Endothelial cell (in vitro differentiated cells): ENCODE measurements at regions not wholly inside any gene's neighbourhood (a gene's known extent, or its start where the extent isn't known, plus 50 kb on each side); places are given as distances from the start of the nearest gene placed in this dataset.

Experiments used
- DNase-seq: peaks from one replicate; pipeline ENCODE4 v3.0.0; 2021; ENCODE audit warnings: low spot score
- H3K27ac Mint-ChIP-seq: one replicate; pipeline ENCODE4 v1.8.0; 2021; ENCODE audit warnings: mixed read lengths, inconsistent platforms; ENCODE audit not compliant: unreplicated experiment
- H3K27me3 Mint-ChIP-seq: one replicate; pipeline ENCODE4 v1.8.0; 2021; ENCODE audit warnings: mild to moderate bottlenecking, moderate library complexity, mixed read lengths, inconsistent platforms; ENCODE audit not compliant: unreplicated experiment
- H3K36me3 Mint-ChIP-seq: one replicate; pipeline ENCODE4 v1.8.0; 2021; ENCODE audit warnings: mild to moderate bottlenecking, low read depth, mixed read lengths, inconsistent platforms; ENCODE audit not compliant: unreplicated experiment
- H3K4me1 Mint-ChIP-seq: one replicate; pipeline ENCODE4 v1.8.0; 2021; ENCODE audit warnings: mild to moderate bottlenecking, mixed read lengths, inconsistent platforms; ENCODE audit not compliant: unreplicated experiment
- H3K4me3 Mint-ChIP-seq: one replicate; pipeline ENCODE4 v1.8.0; 2021; ENCODE audit warnings: mild to moderate bottlenecking, mixed read lengths, inconsistent platforms; ENCODE audit not compliant: unreplicated experiment
- H3K9me3 Mint-ChIP-seq: one replicate; pipeline ENCODE4 v1.8.0; 2021; ENCODE audit warnings: mixed read lengths, inconsistent platforms; ENCODE audit not compliant: unreplicated experiment
- CTCF ChIP-seq: fragments of 200-600 bp; sonication (generic); IDR thresholded peaks from one replicate; pipeline ENCODE4 v1.5.0; 2021; ENCODE audit warnings: antibody characterized with exemption; ENCODE audit not compliant: unreplicated experiment

- no peaks in the 10 kb centered on the region for H3K36me3 Mint-ChIP-seq
- peaks cover 2% of the 10 kb centered on the region for H3K27me3 Mint-ChIP-seq
- no peak for DNase-seq
- no peaks in the 10 kb centered on the region for H3K4me1 Mint-ChIP-seq
- H3K9me3 Mint-ChIP-seq: no peaks in the 10 kb centered on the region
- no peak for TF ChIP-seq CTCF
- H3K27ac Mint-ChIP-seq: no peak overlapping the region
- no peak overlapping the region for H3K4me3 Mint-ChIP-seq
Measured at GRCh38 chrX:65925005-65925404, 114.9 kb downstream of the VSIG4 start.

- no peak for TF ChIP-seq CTCF
- no peak for DNase-seq
- no peaks in the 10 kb centered on the region for H3K36me3 Mint-ChIP-seq
- H3K4me3 Mint-ChIP-seq: no peak overlapping the region
- H3K9me3 Mint-ChIP-seq: no peaks in the 10 kb centered on the region
- no peaks in the 10 kb centered on the region for H3K27me3 Mint-ChIP-seq
- H3K27ac Mint-ChIP-seq: no peak overlapping the region
- H3K4me1 Mint-ChIP-seq: no peaks in the 10 kb centered on the region
Measured at GRCh38 chrX:65921363-65921762, 118.5 kb downstream of the VSIG4 start.

- no peak for DNase-seq
- H3K36me3 Mint-ChIP-seq: no peaks in the 10 kb centered on the region
- H3K9me3 Mint-ChIP-seq: no peaks in the 10 kb centered on the region
- H3K4me3 Mint-ChIP-seq: no peak overlapping the region
- H3K4me1 Mint-ChIP-seq: no peaks in the 10 kb centered on the region
- TF ChIP-seq CTCF: no peak
- no peak overlapping the region for H3K27ac Mint-ChIP-seq
- no peaks in the 10 kb centered on the region for H3K27me3 Mint-ChIP-seq
Measured at GRCh38 chrX:65920620-65921019, 119.3 kb downstream of the VSIG4 start.

- H3K27me3 Mint-ChIP-seq: no peaks in the 10 kb centered on the region
- TF ChIP-seq CTCF: no peak
- no peak for DNase-seq
- H3K36me3 Mint-ChIP-seq: no peaks in the 10 kb centered on the region
- no peak overlapping the region for H3K4me3 Mint-ChIP-seq
- H3K9me3 Mint-ChIP-seq: no peaks in the 10 kb centered on the region
- H3K27ac Mint-ChIP-seq: no peak overlapping the region
- H3K4me1 Mint-ChIP-seq: no peaks in the 10 kb centered on the region
Measured at GRCh38 chrX:65910899-65911298, 129.0 kb downstream of the VSIG4 start.

- Mint-ChIP-seq H3K4me1 (peaks cover 2% of the 10 kb centered on the region), H3K9me3 (no peaks in the 10 kb centered on the region), H3K36me3 (no peaks in the 10 kb centered on the region), H3K27me3 (no peaks in the 10 kb centered on the region), H3K4me3 (no peak overlapping the region), H3K27ac (no peak overlapping the region)
- DNase-seq: no peak
- TF ChIP-seq CTCF: no peak
Measured at GRCh38 chrX:65903750-65904149, 136.1 kb downstream of the VSIG4 start.
